HEK293T (cell line): ENCODE measurements at regions not wholly inside any gene's neighbourhood (a gene's known extent, or its start where the extent isn't known, plus 50 kb on each side); places are given as distances from the start of the nearest gene placed in this dataset.

Experiments used
- CTCF ChIA-PET: fragments of 350-600 bp; formaldehyde crosslinking; extraction: SDS; loops from one replicate; lab custom pipeline; 2021; ENCODE audit warnings: antibody characterized with exemption, inconsistent platforms; lab: Yijun Ruan, JAX
- POLR2A ChIA-PET: fragments of 350-600 bp; formaldehyde crosslinking; extraction: SDS; loops from one replicate; lab custom pipeline; 2020; ENCODE audit warnings: antibody characterized with exemption, inconsistent platforms; lab: Yijun Ruan, JAX
- DNase-seq: peaks from one replicate; pipeline ENCODE4 v3.0.0; 2012; ENCODE audit warnings: mixed read lengths; ENCODE audit errors: extremely low spot score
- ARNT ChIP-seq: fragments of 450-650 bp; IDR thresholded peaks from 2 replicates; pipeline ENCODE4 v1.6.1; 2017; ENCODE audit warnings: mild to moderate bottlenecking
- BHLHE40 ChIP-seq: fragments of 450-650 bp; IDR thresholded peaks from 2 replicates; pipeline ENCODE4 v1.6.1; 2016; ENCODE audit warnings: mild to moderate bottlenecking, moderate library complexity, borderline replicate concordance
- CTBP1 ChIP-seq: fragments of 450-650 bp; IDR thresholded peaks from 2 replicates; pipeline ENCODE4 v1.6.1; 2016; ENCODE audit warnings: borderline replicate concordance
- ELF4 ChIP-seq: fragments of 450-650 bp; IDR thresholded peaks from 2 replicates; pipeline ENCODE4 v1.6.1; 2017; ENCODE audit warnings: antibody characterized with exemption
- FOXA1 ChIP-seq: fragments of 450-650 bp; IDR thresholded peaks from 2 replicates; pipeline ENCODE4 v1.6.1; 2016; ENCODE audit warnings: mild to moderate bottlenecking
- FOXK2 ChIP-seq: fragments of 450-650 bp; IDR thresholded peaks from 2 replicates; pipeline ENCODE4 v1.6.1; 2016; ENCODE audit warnings: mild to moderate bottlenecking
- FOXM1 ChIP-seq: fragments of 450-650 bp; IDR thresholded peaks from 2 replicates; pipeline ENCODE4 v1.6.1; 2017; ENCODE audit warnings: mild to moderate bottlenecking, borderline replicate concordance
- HDGF ChIP-seq: fragments of 450-650 bp; IDR thresholded peaks from 2 replicates; pipeline ENCODE4 v1.6.1; 2017; ENCODE audit warnings: antibody characterized with exemption, borderline replicate concordance
- L3MBTL2 ChIP-seq: fragments of 450-650 bp; conservative IDR thresholded peaks from 2 replicates; pipeline ENCODE4 v1.6.1; 2016; ENCODE audit warnings: mild to moderate bottlenecking
- LEF1 ChIP-seq: fragments of 450-650 bp; IDR thresholded peaks from 2 replicates; pipeline ENCODE4 v1.6.1; 2017; ENCODE audit warnings: mild to moderate bottlenecking, borderline replicate concordance
- NFRKB ChIP-seq: fragments of 450-650 bp; IDR thresholded peaks from 2 replicates; pipeline ENCODE4 v1.6.1; 2016; ENCODE audit warnings: mild to moderate bottlenecking, moderate library complexity
- PKNOX1 ChIP-seq: fragments of 450-650 bp; IDR thresholded peaks from 2 replicates; pipeline ENCODE4 v1.6.1; 2016
- SP1 ChIP-seq: fragments of 450-650 bp; IDR thresholded peaks from 2 replicates; pipeline ENCODE4 v1.6.1; 2017
- SUZ12 ChIP-seq: fragments of 450-650 bp; IDR thresholded peaks from 2 replicates; pipeline ENCODE4 v1.6.1; 2016; ENCODE audit warnings: mild to moderate bottlenecking
- TARDBP ChIP-seq: fragments of 450-650 bp; IDR thresholded peaks from 2 replicates; pipeline ENCODE4 v1.6.1; 2016
- ZNF384 ChIP-seq: fragments of 450-650 bp; IDR thresholded peaks from 2 replicates; pipeline ENCODE4 v1.6.1; 2016

- ChIA-PET CTCF (no interaction called here), POLR2A (no interaction called here)
- TF ChIP-seq HDGF (no peak), SP1 (no peak), TARDBP (no peak), ZNF384 (no peak), L3MBTL2 (no peak), SUZ12 (no peak), FOXA1 (no peak), ELF4 (no peak), CTBP1 (no peak), BHLHE40 (no peak)
- DNase-seq: no peak
Measured at GRCh38 chr13:105327581-105328126, 1207.8 kb downstream of the EFNB2 start.

DNA sequence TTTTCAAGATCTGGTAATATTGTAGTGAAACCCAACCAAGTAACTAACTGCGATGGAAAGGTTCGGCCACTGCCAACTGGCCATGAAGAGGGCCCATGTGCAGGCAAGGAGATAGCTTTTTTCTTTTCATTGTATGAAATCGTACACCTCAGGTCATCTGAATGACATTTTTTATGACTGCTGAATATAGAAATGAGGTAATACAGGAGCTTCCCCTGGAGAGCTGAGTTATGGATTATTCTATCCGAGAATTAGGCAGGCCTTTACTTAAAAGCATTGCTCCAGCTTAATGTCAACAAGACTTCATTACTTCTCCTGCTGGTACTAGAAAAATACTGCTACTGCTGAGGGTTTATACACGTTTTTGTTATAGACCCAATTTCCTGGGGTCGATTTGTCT, 1215.6 kb downstream of the EFNB2 start:
- DNase-seq: no peak
- ChIA-PET CTCF (interaction anchor here (0.6 kb wide), 1 partner anchor 1205 kb away, joined by 3 read pairs; no protein-coding TSS in a partner anchor), POLR2A (no interaction called here)
- TF ChIP-seq HDGF (no peak), LEF1 (no peak), PKNOX1 (no peak), BHLHE40 (no peak), TARDBP (no peak)

- no peak for DNase-seq
- TF ChIP-seq ZNF384 (no peak), ELF4 (no peak), NFRKB (no peak), L3MBTL2 (no peak), TARDBP (no peak), PKNOX1 (no peak), SP1 (no peak), LEF1 (no peak), BHLHE40 (no peak), FOXK2 (no peak), SUZ12 (no peak), FOXA1 (no peak), ARNT (no peak), CTBP1 (no peak), FOXM1 (no peak)
- ChIA-PET CTCF (no interaction called here), POLR2A (no interaction called here)
Measured at GRCh38 chr13:105316731-105317130, 1218.7 kb downstream of the EFNB2 start.

DNA sequence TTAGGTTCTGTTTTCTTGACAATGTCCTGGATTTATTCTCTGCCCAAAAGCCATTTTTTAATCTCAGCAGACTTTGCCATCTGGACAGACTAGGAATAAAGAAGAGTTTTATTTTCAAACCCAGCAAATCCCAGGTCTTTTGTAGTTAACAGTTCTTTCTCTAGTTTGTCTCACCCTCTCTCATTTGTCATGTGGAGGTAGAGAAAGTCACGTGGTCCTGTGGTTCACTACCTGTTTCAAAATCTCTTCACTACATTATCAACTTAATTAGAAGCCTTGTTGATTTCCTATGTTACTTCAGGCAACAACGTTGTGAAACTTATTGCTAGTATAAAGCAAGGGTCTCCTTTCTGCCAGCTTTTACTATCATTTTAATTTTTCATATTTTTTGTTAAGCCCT, 1222.6 kb downstream of the EFNB2 start:
- ChIA-PET CTCF (no interaction called here), POLR2A (no interaction called here)
- DNase-seq: no peak
- TF ChIP-seq PKNOX1: no peak
- TF ChIP-seq CTBP1: no peak
- no peak for TF ChIP-seq ELF4
- TF ChIP-seq FOXK2: no peak
- TF ChIP-seq LEF1: no peak
- TF ChIP-seq NFRKB: no peak
- no peak for TF ChIP-seq BHLHE40
- TF ChIP-seq ZNF384: no peak
- TF ChIP-seq FOXM1: no peak
- TF ChIP-seq L3MBTL2: no peak
- TF ChIP-seq FOXA1: no peak
- no peak for TF ChIP-seq SP1
- no peak for TF ChIP-seq SUZ12
- no peak for TF ChIP-seq TARDBP
- TF ChIP-seq ARNT: no peak
- no peak for TF ChIP-seq HDGF

DNA sequence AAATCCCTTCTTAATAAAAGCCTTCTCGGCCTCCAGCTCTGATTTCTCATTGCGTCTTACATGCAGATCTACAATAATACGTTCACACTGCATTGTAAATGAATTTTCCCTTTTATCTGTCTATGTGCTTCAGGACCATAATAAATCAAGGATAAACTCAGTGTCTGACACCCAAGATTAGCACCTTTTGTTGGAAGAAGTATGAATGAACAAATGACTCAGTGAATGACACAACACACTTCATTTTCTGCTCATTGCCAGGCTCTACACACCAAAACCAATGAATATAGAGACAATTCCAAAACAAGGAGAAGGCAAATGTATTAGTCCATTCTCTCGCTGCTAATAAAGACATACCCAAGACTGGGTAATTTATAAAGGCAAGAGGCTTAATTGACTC, 1224.4 kb downstream of the EFNB2 start:
- ChIA-PET CTCF (no interaction called here), POLR2A (no interaction called here)
- no peak for TF ChIP-seq PKNOX1
- TF ChIP-seq TARDBP: no peak
- TF ChIP-seq ELF4: no peak
- TF ChIP-seq L3MBTL2: no peak
- TF ChIP-seq BHLHE40: no peak
- TF ChIP-seq FOXA1: no peak
- TF ChIP-seq SP1: no peak
- TF ChIP-seq LEF1: no peak
- TF ChIP-seq ZNF384: no peak
- TF ChIP-seq FOXM1: no peak
- TF ChIP-seq SUZ12: no peak
- TF ChIP-seq FOXK2: no peak
- TF ChIP-seq ARNT: no peak
- no peak for TF ChIP-seq CTBP1
- DNase-seq: no peak

- ChIA-PET POLR2A (no interaction called here), CTCF (no interaction called here)
- TF ChIP-seq FOXK2: no peak
- TF ChIP-seq SP1: no peak
- no peak for DNase-seq
Measured at GRCh38 chr13:105307776-105308175, 1227.7 kb downstream of the EFNB2 start.
